Fibroblast of lung (primary cell): ENCODE measurements at regions not wholly inside any gene's neighbourhood (a gene's known extent, or its start where the extent isn't known, plus 50 kb on each side); places are given as distances from the start of the nearest gene placed in this dataset.

Experiments
- CTCF ChIP-seq, 2 donors: IDR thresholded peaks in 1 of 2; conservative IDR thresholded peaks in 1 of 2; 1 replicate in 1 of 2; 2 replicates in 1 of 2; pipeline ENCODE4 v1.5.1; 2011 to 2012; ENCODE audit warnings: low read length in 2 of 2, control low read depth in 1 of 2, inconsistent platforms in 1 of 2, low read depth in 1 of 2, mild to moderate bottlenecking in 1 of 2
- EZH2 ChIP-seq: IDR thresholded peaks from 2 replicates; pipeline ENCODE4 v1.5.1; 2012; ENCODE audit warnings: low read length, control low read depth, mild to moderate bottlenecking; ENCODE audit errors: missing control alignments

- TF ChIP-seq CTCF (conservative IDR thresholded peaks at IDR 0.05 in 1 of 2, IDR thresholded peaks at IDR 0.05 in 1 of 2; ENCODE audit: low read depth in 1 of 2, low read length in 2 of 2) (no peak), EZH2 (no peak)
Measured at GRCh38 chr4:18945464-18945863, 923.9 kb upstream of the LCORL start.
